22Rv1 (cell line): ENCODE measurements at regions not wholly inside any gene's neighbourhood (a gene's known extent, or its start where the extent isn't known, plus 50 kb on each side); places are given as distances from the start of the nearest gene placed in this dataset.

Experiments used
- CTCF ChIP-seq: fragments of 450-650 bp; IDR thresholded peaks from 2 replicates; pipeline ENCODE4 v1.5.1; 2017; ENCODE audit warnings: mild to moderate bottlenecking
- ZFX ChIP-seq: fragments of 450-650 bp; IDR thresholded peaks from 2 replicates; pipeline ENCODE4 v1.6.1; 2017; ENCODE audit warnings: antibody characterized with exemption, borderline replicate concordance

DNA sequence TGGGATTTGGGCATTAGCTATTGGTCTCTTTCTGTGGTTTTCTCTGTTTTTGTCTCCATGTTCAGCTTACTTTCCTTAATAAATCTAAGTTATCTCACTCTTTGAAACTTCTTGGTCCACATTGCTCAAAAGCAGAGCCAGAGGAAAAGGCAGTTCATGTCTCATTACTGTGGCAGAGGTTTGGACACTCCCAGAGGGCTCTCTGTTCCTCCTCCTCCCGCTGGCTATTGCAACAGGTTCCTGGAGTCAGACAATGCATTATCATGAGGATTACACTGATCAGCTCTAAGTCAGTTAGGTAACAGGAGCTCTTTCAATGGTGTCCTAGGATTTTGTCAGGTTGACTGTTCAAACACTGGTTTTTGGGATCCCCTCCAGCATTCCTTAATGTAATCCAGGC lies 298.8 kb downstream of the NDFIP2 start:
- TF ChIP-seq CTCF (no peak), ZFX (no peak)
